ENCODE measurements at regions not wholly inside any gene's neighbourhood (a gene's known extent, or its start where the extent isn't known, plus 50 kb on each side); places are given as distances from the start of the nearest gene placed in this dataset.

DNA sequence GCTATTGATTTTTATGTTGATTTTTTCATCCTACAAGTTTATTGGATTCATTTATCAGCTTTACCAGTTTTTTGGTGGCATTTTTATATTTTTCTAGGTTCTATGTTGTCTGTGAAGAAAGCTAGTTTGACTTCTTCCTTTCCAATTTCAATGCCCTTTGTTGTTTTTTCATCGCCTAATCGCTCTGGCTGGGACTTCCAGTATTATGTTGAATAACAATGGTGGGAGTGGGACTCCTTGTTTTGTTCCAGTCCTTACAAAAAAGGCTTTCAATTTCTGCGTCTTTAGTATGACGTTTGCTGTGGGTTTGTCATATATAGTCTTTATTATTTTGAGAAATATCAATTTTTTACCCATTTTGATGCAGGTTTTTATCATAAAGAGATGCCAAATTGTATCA, 175.6 kb upstream of the CCNH start:
- TF ChIP-seq SUZ12 (IDR thresholded peaks at IDR 0.05; ENCODE audit: unreplicated experiment): no peak
- TF ChIP-seq CTCF (IDR thresholded peaks at IDR 0.05 in 2 of 3, conservative IDR thresholded peaks at IDR 0.05 in 1 of 3; ENCODE audit: control insufficient read depth in 2 of 3, extremely low read depth in 1 of 3, insufficient read depth in 1 of 3, low read depth in 3 of 3, low read length in 3 of 3): no peak
- no peak for TF ChIP-seq RAD51 (IDR thresholded peaks at IDR 0.05)
- no peak for TF ChIP-seq STAT1 (conservative IDR thresholded peaks at IDR 0.05)
- TF ChIP-seq EZH2 (IDR thresholded peaks at IDR 0.05; ENCODE audit: borderline replicate concordance, control insufficient read depth, low read depth, low read length): no peak
- TF ChIP-seq PML (IDR thresholded peaks at IDR 0.05; ENCODE audit: low read length): no peak
- TF ChIP-seq POLR2AphosphoS2 (IDR thresholded peaks at IDR 0.05; ENCODE audit: low read depth, low read length): no peak
- TF ChIP-seq ELK1 (IDR thresholded peaks at IDR 0.05; ENCODE audit: low read depth, low read length): no peak
- TF ChIP-seq POLR2A (IDR thresholded peaks at IDR 0.05; ENCODE audit: low read depth, low read length): no peak
- TF ChIP-seq CEBPB (IDR thresholded peaks at IDR 0.05; ENCODE audit: borderline replicate concordance in 1 of 2, low read depth in 2 of 2, low read length in 2 of 2): no peak
- TF ChIP-seq POLR2AphosphoS5 (IDR thresholded peaks at IDR 0.05; ENCODE audit: low read length): no peak
- TF ChIP-seq CUX1 (IDR thresholded peaks at IDR 0.05; ENCODE audit: insufficient replicate concordance, low read depth, low read length): no peak
- no peak for TF ChIP-seq SP1 (IDR thresholded peaks at IDR 0.05; ENCODE audit: low read depth, low read length)
- TF ChIP-seq RCOR1 (conservative IDR thresholded peaks at IDR 0.05; ENCODE audit: low read depth, low read length): no peak

Measured in GM12878 (cell line).